ENCODE measurements at regions not wholly inside any gene's neighbourhood (a gene's known extent, or its start where the extent isn't known, plus 50 kb on each side); places are given as distances from the start of the nearest gene placed in this dataset.

DNA sequence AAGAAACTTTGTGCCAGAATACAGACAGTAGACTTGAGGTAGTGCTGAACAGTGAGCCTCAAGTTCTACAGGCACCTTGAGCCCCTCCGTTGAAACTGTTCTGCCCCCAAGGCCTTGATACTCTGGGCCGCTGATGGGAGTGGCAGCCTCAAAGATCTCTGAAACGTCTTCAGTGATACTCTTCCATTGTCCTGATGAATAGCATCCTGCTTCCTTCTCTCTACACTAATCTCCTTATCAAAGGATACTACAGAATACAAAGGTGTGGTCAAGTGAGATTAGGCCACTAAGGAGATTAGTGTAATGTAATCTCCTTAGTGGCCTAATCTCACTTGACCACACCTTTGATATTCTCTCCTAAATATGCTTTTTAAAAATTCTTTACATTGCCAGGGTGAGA is 419.8 kb upstream of the SEL1L start:
- H3K79me2 ChIP-seq (ENCODE audit: insufficient read depth, low read depth), result no peaks in the 10 kb centered on the region
- TF ChIP-seq, protein P1, sequence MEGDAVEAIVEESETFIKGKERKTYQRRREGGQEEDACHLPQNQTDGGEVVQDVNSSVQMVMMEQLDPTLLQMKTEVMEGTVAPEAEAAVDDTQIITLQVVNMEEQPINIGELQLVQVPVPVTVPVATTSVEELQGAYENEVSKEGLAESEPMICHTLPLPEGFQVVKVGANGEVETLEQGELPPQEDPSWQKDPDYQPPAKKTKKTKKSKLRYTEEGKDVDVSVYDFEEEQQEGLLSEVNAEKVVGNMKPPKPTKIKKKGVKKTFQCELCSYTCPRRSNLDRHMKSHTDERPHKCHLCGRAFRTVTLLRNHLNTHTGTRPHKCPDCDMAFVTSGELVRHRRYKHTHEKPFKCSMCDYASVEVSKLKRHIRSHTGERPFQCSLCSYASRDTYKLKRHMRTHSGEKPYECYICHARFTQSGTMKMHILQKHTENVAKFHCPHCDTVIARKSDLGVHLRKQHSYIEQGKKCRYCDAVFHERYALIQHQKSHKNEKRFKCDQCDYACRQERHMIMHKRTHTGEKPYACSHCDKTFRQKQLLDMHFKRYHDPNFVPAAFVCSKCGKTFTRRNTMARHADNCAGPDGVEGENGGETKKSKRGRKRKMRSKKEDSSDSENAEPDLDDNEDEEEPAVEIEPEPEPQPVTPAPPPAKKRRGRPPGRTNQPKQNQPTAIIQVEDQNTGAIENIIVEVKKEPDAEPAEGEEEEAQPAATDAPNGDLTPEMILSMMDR (conservative IDR thresholded peaks at IDR 0.05; ENCODE audit: low read depth, low read length), result no peak
- H3K4me1 ChIP-seq (ENCODE audit: low read depth, poor library complexity, severe bottlenecking), result no peaks in the 10 kb centered on the region
- no peak overlapping the region for H2AFZ ChIP-seq (ENCODE audit: low read depth)
- no peak overlapping the region for H3K4me3 ChIP-seq (IDR thresholded peaks at IDR 0.05; ENCODE audit: insufficient read depth, low read depth, low read length)
- no peaks in the 10 kb centered on the region for H3K27me3 ChIP-seq (ENCODE audit: insufficient read depth, low read depth)
- H4K20me1 ChIP-seq (ENCODE audit: insufficient read depth), result no peaks in the 10 kb centered on the region
- no peak overlapping the region for H3K4me2 ChIP-seq
- H3K36me3 ChIP-seq (ENCODE audit: insufficient read depth), result no peaks in the 10 kb centered on the region
- H3K27ac ChIP-seq, result no peak overlapping the region
- H3K9ac ChIP-seq, result no peak overlapping the region

DNA sequence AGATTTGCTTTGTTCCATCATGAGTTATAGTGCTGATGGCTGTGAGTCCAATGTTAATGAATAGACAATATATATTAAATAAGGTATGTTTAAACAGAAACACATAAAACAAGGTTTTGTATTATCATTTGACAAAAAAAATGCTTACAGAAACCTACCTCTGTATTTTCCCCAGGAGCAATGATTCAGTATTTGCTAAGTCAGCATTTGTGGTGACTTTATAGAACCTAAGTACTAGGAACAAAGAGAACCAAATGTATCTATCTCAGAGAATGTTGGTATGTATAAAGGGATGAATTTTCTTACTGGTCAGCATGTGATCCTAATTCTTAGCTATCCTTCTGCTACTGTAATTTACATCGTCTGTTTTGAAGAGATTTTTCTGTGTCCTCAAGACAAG is 421.5 kb upstream of the SEL1L start:
- Histone ChIP-seq H3K4me2 (no peak overlapping the region), H3K4me1 (ENCODE audit: low read depth, poor library complexity, severe bottlenecking) (no peaks in the 10 kb centered on the region), H3K27me3 (ENCODE audit: insufficient read depth, low read depth) (no peaks in the 10 kb centered on the region), H2AFZ (ENCODE audit: low read depth) (no peak overlapping the region), H3K36me3 (ENCODE audit: insufficient read depth) (no peaks in the 10 kb centered on the region), H4K20me1 (ENCODE audit: insufficient read depth) (no peaks in the 10 kb centered on the region), H3K27ac (no peak overlapping the region), H3K79me2 (ENCODE audit: insufficient read depth, low read depth) (no peaks in the 10 kb centered on the region), H3K4me3 (IDR thresholded peaks at IDR 0.05; ENCODE audit: insufficient read depth, low read depth, low read length) (no peak overlapping the region), H3K9ac (no peak overlapping the region)
- TF ChIP-seq, protein P1 (conservative IDR thresholded peaks at IDR 0.05; ENCODE audit: low read depth, low read length), result no peak

DNA sequence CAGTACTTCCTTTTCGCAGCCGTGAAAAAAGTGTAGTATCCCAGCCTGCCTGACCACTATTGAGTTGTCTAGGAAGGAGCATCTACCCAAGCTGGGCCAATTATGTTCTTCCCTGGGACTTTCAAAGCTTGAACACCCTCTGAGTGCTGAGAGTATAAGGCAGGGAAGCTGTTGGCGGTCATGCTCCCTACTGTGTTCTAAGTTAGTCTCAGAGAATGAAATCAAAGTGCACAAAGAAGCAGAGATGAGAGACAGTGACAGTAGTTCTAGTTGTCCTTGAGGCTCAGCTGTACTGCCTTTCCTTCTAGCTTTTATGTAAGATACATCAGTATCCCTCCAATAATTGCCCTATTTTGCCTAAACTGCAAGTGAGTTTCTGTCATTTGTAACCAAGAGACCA is 427.1 kb upstream of the SEL1L start:
- H3K36me3 ChIP-seq (ENCODE audit: insufficient read depth), result no peaks in the 10 kb centered on the region
- no peaks in the 10 kb centered on the region for H3K4me1 ChIP-seq (ENCODE audit: low read depth, poor library complexity, severe bottlenecking)
- TF ChIP-seq, protein P1 (conservative IDR thresholded peaks at IDR 0.05; ENCODE audit: low read depth, low read length), result no peak
- no peak overlapping the region for H3K4me2 ChIP-seq
- no peak overlapping the region for H3K4me3 ChIP-seq (IDR thresholded peaks at IDR 0.05; ENCODE audit: insufficient read depth, low read depth, low read length)
- no peak overlapping the region for H3K9ac ChIP-seq
- no peak overlapping the region for H3K27ac ChIP-seq
- no peaks in the 10 kb centered on the region for H3K27me3 ChIP-seq (ENCODE audit: insufficient read depth, low read depth)
- H2AFZ ChIP-seq (ENCODE audit: low read depth), result no peak overlapping the region
- H3K79me2 ChIP-seq (ENCODE audit: insufficient read depth, low read depth), result no peaks in the 10 kb centered on the region
- H4K20me1 ChIP-seq (ENCODE audit: insufficient read depth), result no peaks in the 10 kb centered on the region

DNA sequence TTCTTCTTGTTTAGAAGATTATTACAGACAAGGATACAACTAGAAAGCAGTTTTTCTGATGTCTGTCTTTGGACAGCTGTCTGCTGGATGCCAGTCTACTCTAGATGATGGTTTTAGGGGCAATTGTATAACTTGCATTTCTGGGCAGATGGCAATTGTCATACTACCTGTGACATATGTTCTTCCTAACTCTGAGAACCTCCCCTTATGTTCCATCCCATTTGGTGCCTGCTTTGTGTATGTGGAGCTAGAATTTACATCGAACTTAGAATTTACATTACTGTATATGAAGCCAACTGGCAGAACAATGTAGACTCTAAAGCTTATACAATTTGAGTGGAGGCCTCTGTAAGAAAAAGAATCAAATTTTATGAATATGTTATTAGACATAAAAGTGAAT is 430.2 kb upstream of the SEL1L start:
- H3K79me2 ChIP-seq (ENCODE audit: insufficient read depth, low read depth), result no peaks in the 10 kb centered on the region
- no peak overlapping the region for H2AFZ ChIP-seq (ENCODE audit: low read depth)
- no peaks in the 10 kb centered on the region for H3K4me1 ChIP-seq (ENCODE audit: low read depth, poor library complexity, severe bottlenecking)
- H4K20me1 ChIP-seq (ENCODE audit: insufficient read depth), result no peaks in the 10 kb centered on the region
- TF ChIP-seq, protein P1 (conservative IDR thresholded peaks at IDR 0.05; ENCODE audit: low read depth, low read length), result no peak
- no peaks in the 10 kb centered on the region for H3K27me3 ChIP-seq (ENCODE audit: insufficient read depth, low read depth)
- H3K4me3 ChIP-seq (IDR thresholded peaks at IDR 0.05; ENCODE audit: insufficient read depth, low read depth, low read length), result no peak overlapping the region
- no peaks in the 10 kb centered on the region for H3K36me3 ChIP-seq (ENCODE audit: insufficient read depth)
- no peak overlapping the region for H3K4me2 ChIP-seq
- H3K9ac ChIP-seq, result no peak overlapping the region
- H3K27ac ChIP-seq, result no peak overlapping the region

DNA sequence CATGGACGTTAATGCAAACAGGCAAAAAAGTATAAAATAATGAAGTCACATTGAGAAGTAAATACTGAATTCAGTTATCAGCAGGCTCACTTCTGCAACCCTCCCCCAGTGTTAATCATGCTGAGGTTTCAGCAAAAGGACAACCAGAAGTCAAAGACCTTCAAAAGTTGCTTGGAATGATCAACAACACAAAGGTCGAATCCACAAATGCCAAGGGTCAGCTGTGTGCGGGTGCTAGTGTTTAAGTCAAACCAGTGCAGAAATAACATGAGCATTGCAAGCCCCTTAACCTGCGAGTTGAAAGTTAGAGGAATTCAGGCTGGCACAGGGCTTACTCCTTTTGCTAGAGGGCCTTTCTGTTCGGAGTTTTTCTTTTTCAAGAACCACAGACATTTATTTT is 436.7 kb upstream of the SEL1L start:
- no peak overlapping the region for H3K4me2 ChIP-seq
- no peaks in the 10 kb centered on the region for H4K20me1 ChIP-seq (ENCODE audit: insufficient read depth)
- H3K36me3 ChIP-seq (ENCODE audit: insufficient read depth), result no peaks in the 10 kb centered on the region
- no peaks in the 10 kb centered on the region for H3K79me2 ChIP-seq (ENCODE audit: insufficient read depth, low read depth)
- H3K4me3 ChIP-seq (IDR thresholded peaks at IDR 0.05; ENCODE audit: insufficient read depth, low read depth, low read length), result no peak overlapping the region
- H3K27ac ChIP-seq, result no peak overlapping the region
- TF ChIP-seq, protein P1 (conservative IDR thresholded peaks at IDR 0.05; ENCODE audit: low read depth, low read length), result no peak
- H3K27me3 ChIP-seq (ENCODE audit: insufficient read depth, low read depth), result no peaks in the 10 kb centered on the region
- no peak overlapping the region for H2AFZ ChIP-seq (ENCODE audit: low read depth)
- no peak overlapping the region for H3K9ac ChIP-seq
- no peaks in the 10 kb centered on the region for H3K4me1 ChIP-seq (ENCODE audit: low read depth, poor library complexity, severe bottlenecking)
